MM.1S (cell line): ENCODE measurements at regions not wholly inside any gene's neighbourhood (a gene's known extent, or its start where the extent isn't known, plus 50 kb on each side); places are given as distances from the start of the nearest gene placed in this dataset.
"Not testable (repeated sequence)": the region's sequence is repeated elsewhere in the genome, so short reads cannot be mapped to it uniquely, and the experiment has no call there.

ENCODE experiments used
- DNase-seq: peaks from one replicate; pipeline ENCODE4 v3.0.0-alpha.2; 2015
- H2AFZ ChIP-seq: fragments of 300-600 bp; sonication (generic); 2 replicates; pipeline ENCODE4 v1.6.0; 2016; ENCODE audit warnings: antibody characterized with exemption, low read length
- H3F3A ChIP-seq: fragments of 300-600 bp; sonication (generic); 2 replicates; pipeline ENCODE4 v1.6.1; 2016; ENCODE audit warnings: mild to moderate bottlenecking, antibody characterized with exemption, low read length, moderate library complexity, mixed read lengths; ENCODE audit not compliant: insufficient read depth
- H3K27ac ChIP-seq: fragments of 300-600 bp; sonication (generic); 2 replicates; pipeline ENCODE4 v1.5.1; 2016; ENCODE audit warnings: mild to moderate bottlenecking, low read length
- H3K27me3 ChIP-seq: fragments of 300-600 bp; sonication (generic); replicated peaks from 2 replicates; pipeline ENCODE4 v1.6.0; 2016; ENCODE audit warnings: low read length; ENCODE audit not compliant: insufficient read depth
- H3K36me3 ChIP-seq: fragments of 300-600 bp; sonication (generic); replicated peaks from 2 replicates; pipeline ENCODE4 v1.6.1; 2016; ENCODE audit warnings: mild to moderate bottlenecking, low read length, mixed read lengths; ENCODE audit not compliant: insufficient read depth
- H3K4me1 ChIP-seq: fragments of 300-600 bp; sonication (generic); 2 replicates; pipeline ENCODE4 v1.6.1; 2016; ENCODE audit warnings: low read length, mixed read lengths
- H3K4me2 ChIP-seq: fragments of 300-600 bp; sonication (generic); 2 replicates; pipeline ENCODE4 v1.6.0; 2016; ENCODE audit warnings: low read depth, low read length
- H3K4me3 ChIP-seq: fragments of 300-600 bp; sonication (generic); 2 replicates; pipeline ENCODE4 v1.5.1; 2016; ENCODE audit warnings: low read length, mixed read lengths
- H3K79me2 ChIP-seq: fragments of 300-600 bp; sonication (generic); 2 replicates; pipeline ENCODE4 v1.6.1; 2016; ENCODE audit warnings: mixed run types, low read length, mixed read lengths
- H3K9ac ChIP-seq: fragments of 300-600 bp; sonication (generic); 2 replicates; pipeline ENCODE4 v1.6.1; 2016; ENCODE audit warnings: low read length, mixed read lengths
- H3K9me2 ChIP-seq: fragments of 300-600 bp; sonication (generic); replicated peaks from 2 replicates; pipeline ENCODE4 v1.6.1; 2016; ENCODE audit warnings: mild to moderate bottlenecking, low read length, mixed read lengths; ENCODE audit not compliant: insufficient read depth
- H3K9me3 ChIP-seq: fragments of 300-600 bp; sonication (generic); replicated peaks from 2 replicates; pipeline ENCODE4 v1.6.1; 2016; ENCODE audit warnings: mild to moderate bottlenecking, low read length, mixed read lengths; ENCODE audit not compliant: insufficient read depth
- H4K20me1 ChIP-seq: fragments of 300-600 bp; sonication (generic); 2 replicates; pipeline ENCODE4 v1.6.1; 2016; ENCODE audit warnings: mild to moderate bottlenecking, low read length, moderate library complexity, mixed read lengths; ENCODE audit not compliant: insufficient read depth
- EZH2 ChIP-seq: fragments of 300-600 bp; sonication (generic); optimal IDR thresholded peaks from 2 replicates; pipeline ENCODE3; 2017; ENCODE audit warnings: low read depth, mild to moderate bottlenecking, antibody characterized with exemption, low read length, mixed read lengths
- EZH2phosphoT487 ChIP-seq: fragments of 300-600 bp; sonication (generic); IDR thresholded peaks from 2 replicates; pipeline ENCODE4 v1.6.1; 2018; ENCODE audit warnings: antibody characterized with exemption, low read length
- TF ChIP-seq, protein P1 (sequence below): fragments of 300-600 bp; sonication (generic); IDR thresholded peaks from 2 replicates; pipeline ENCODE4 v1.5.1; 2016; ENCODE audit warnings: antibody characterized with exemption, low read length, mixed read lengths

GRCh38 chr11:14573539-14574057, 53.4 kb upstream of the PSMA1 start:
- not testable (repeated sequence) for H2AFZ ChIP-seq, H3K36me3 ChIP-seq, H3K9ac ChIP-seq, H3K9me3 ChIP-seq, H3K9me2 ChIP-seq, H3K4me3 ChIP-seq, DNase-seq, H4K20me1 ChIP-seq, H3K4me2 ChIP-seq, H3F3A ChIP-seq, H3K27ac ChIP-seq, H3K27me3 ChIP-seq, H3K79me2 ChIP-seq
- peaks cover 11% of the 10 kb centered on the region for H3K4me1 ChIP-seq

GRCh38 chr11:14577292-14577691, 57.1 kb upstream of the PSMA1 start:
- H3F3A ChIP-seq: peaks cover 12% of the 10 kb centered on the region
- TF ChIP-seq, protein P1, sequence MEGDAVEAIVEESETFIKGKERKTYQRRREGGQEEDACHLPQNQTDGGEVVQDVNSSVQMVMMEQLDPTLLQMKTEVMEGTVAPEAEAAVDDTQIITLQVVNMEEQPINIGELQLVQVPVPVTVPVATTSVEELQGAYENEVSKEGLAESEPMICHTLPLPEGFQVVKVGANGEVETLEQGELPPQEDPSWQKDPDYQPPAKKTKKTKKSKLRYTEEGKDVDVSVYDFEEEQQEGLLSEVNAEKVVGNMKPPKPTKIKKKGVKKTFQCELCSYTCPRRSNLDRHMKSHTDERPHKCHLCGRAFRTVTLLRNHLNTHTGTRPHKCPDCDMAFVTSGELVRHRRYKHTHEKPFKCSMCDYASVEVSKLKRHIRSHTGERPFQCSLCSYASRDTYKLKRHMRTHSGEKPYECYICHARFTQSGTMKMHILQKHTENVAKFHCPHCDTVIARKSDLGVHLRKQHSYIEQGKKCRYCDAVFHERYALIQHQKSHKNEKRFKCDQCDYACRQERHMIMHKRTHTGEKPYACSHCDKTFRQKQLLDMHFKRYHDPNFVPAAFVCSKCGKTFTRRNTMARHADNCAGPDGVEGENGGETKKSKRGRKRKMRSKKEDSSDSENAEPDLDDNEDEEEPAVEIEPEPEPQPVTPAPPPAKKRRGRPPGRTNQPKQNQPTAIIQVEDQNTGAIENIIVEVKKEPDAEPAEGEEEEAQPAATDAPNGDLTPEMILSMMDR: no peak
- TF ChIP-seq EZH2 (no peak), EZH2phosphoT487 (no peak)
- H3K9ac ChIP-seq: no peak overlapping the region
- peak overlapping the region; percentile 93; the same call in 1 of the 2 replicates for H3K27ac ChIP-seq
- H3K9me3 ChIP-seq: no peaks in the 10 kb centered on the region
- DNase-seq: no peak
- no peaks in the 10 kb centered on the region for H3K79me2 ChIP-seq
- no peaks in the 10 kb centered on the region for H3K27me3 ChIP-seq
- no peaks in the 10 kb centered on the region for H3K36me3 ChIP-seq
- H4K20me1 ChIP-seq: no peaks in the 10 kb centered on the region
- no peaks in the 10 kb centered on the region for H3K9me2 ChIP-seq
- no peak overlapping the region for H2AFZ ChIP-seq
- H3K4me3 ChIP-seq: no peak overlapping the region
- peaks cover 23% of the 10 kb centered on the region for H3K4me1 ChIP-seq
- H3K4me2 ChIP-seq: no peak overlapping the region

- H3K4me3 ChIP-seq: peak overlapping the region; percentile 19; the same call in 1 of the 2 replicates
- H3K36me3 ChIP-seq: no peaks in the 10 kb centered on the region
- no peaks in the 10 kb centered on the region for H3K79me2 ChIP-seq
- H3K9me2 ChIP-seq: no peaks in the 10 kb centered on the region
- H3F3A ChIP-seq: peaks cover 12% of the 10 kb centered on the region
- H3K9ac ChIP-seq: peak overlapping the region; percentile 63
- peaks cover 23% of the 10 kb centered on the region for H3K4me1 ChIP-seq
- H3K9me3 ChIP-seq: no peaks in the 10 kb centered on the region
- peak overlapping the region; percentile 93 for H3K27ac ChIP-seq
- no peaks in the 10 kb centered on the region for H4K20me1 ChIP-seq
- TF ChIP-seq EZH2phosphoT487 (no peak), EZH2 (no peak)
- TF ChIP-seq, protein P1: no peak
- H3K27me3 ChIP-seq: no peaks in the 10 kb centered on the region
- peak overlapping the region; percentile 70 for H3K4me2 ChIP-seq
- H2AFZ ChIP-seq: no peak overlapping the region
- peak; percentile 15 for DNase-seq
Observed at GRCh38 chr11:14577835-14578529, 57.8 kb upstream of the PSMA1 start.

DNA sequence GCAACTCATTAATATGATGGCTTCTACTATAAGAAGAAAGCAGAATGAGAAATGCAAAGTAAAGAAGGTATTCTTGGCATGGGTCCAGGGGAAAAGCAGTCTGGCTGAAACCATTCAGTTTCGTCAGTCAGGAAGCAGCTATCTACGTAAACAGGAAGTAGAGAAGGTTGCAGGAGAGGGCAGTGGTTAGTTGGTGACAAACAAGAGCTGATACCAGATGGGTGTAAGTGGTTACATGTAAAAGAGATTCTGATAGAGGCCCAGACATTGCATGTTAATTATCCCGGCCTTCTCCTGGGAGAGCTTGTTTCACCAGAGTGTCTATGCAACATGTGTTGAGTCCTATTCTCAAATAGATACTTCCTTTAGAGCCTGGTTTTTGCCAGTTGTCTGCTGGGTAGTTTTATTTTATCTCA, 58.4 kb upstream of the PSMA1 start:
- Histone ChIP-seq H3K9ac (peak overlapping the region; percentile 63), H2AFZ (peak overlapping the region; percentile 16; the same call in 1 of the 2 replicates), H3F3A (peaks cover 12% of the 10 kb centered on the region), H3K79me2 (no peaks in the 10 kb centered on the region), H3K4me3 (peak overlapping the region; percentile 19; the same call in 1 of the 2 replicates), H3K9me2 (no peaks in the 10 kb centered on the region), H3K4me1 (peaks cover 23% of the 10 kb centered on the region), H4K20me1 (no peaks in the 10 kb centered on the region), H3K4me2 (peak overlapping the region; percentile 70), H3K27me3 (no peaks in the 10 kb centered on the region), H3K9me3 (no peaks in the 10 kb centered on the region), H3K27ac (peak overlapping the region; percentile 93), H3K36me3 (no peaks in the 10 kb centered on the region)
- peak; percentile 95 for DNase-seq
- TF ChIP-seq, protein P1: no peak
- TF ChIP-seq EZH2 (no peak), EZH2phosphoT487 (no peak)
